ENCODE measurements at regions not wholly inside any gene's neighbourhood (a gene's known extent, or its start where the extent isn't known, plus 50 kb on each side); places are given as distances from the start of the nearest gene placed in this dataset.

DNA sequence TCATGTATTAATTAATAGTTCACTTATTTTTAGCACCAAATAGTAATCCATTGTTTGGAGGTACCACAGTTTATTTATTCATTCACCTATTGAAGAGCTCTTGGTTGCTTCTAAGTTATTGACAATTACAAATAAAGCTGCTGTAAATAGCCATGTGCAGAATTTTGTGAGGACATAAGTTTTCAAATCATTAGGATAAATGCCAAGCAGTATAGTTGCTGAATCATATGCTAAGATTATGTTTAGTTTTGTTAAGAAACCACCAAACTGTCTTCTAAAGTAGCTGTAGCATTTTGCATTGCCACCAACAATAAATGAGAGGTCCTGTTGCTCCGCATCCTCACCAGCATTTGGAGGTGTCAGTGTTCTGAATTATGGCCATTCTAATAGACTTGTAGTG, 2126.8 kb downstream of the PCDH9 start:
- H3K9ac ChIP-seq (ENCODE audit: low read depth, low read length), result no peak overlapping the region
- no peaks in the 10 kb centered on the region for H3K27me3 ChIP-seq (ENCODE audit: insufficient read depth, low read length)
- H3K4me1 ChIP-seq (ENCODE audit: insufficient read depth, low read length), result no peaks in the 10 kb centered on the region
- H3K4me3 ChIP-seq (ENCODE audit: low read length), result no peak overlapping the region
- H3K36me3 ChIP-seq (ENCODE audit: insufficient read depth, low read depth, low read length), result no peaks in the 10 kb centered on the region
- no peak overlapping the region for H3K27ac ChIP-seq (ENCODE audit: low read length)
- no peaks in the 10 kb centered on the region for H3K9me3 ChIP-seq (ENCODE audit: insufficient read depth, low read depth, low read length)

DNA sequence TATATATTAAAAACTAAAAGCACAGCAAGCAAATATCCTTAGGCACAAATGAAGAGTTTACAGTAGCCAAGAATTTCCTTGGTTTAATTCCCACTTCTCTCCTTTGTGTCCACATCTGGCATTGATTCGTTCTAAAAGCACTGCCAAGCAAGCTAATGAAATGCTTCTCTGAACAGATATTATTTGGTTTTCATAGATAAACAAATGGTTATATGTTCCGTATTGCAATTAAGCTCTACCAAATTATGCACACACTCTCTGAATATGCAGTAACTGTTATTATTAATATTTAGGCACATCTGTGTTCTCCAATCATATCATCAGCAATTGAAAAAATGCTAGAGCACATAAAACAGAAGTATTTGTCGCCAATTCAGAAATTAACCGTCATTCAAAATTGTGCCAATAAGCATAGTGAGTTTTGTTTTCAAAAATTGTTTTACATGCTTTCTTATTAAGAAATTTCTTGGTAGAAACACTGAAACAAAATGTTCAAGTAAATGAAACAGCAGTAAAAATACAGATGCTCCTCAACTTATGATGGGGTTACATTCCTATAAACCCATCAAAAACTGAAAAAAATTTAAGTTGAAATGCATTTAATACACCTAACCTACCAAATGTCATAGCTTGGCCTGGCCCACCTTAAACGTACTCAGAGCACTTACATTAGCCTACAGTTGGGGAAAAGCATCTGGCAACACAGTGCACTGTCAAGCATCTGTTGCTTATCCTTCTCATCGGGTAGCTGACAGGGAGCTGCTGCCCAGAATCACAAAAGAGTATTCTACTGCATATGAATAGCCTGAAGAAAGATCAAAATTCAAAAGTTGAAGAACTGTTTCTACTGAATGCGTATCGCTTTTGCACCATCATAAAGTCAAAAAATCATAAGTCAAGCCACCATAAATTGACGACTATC, 2134.7 kb downstream of the PCDH9 start:
- H3K27ac ChIP-seq (ENCODE audit: low read length), result no peak overlapping the region
- no peaks in the 10 kb centered on the region for H3K27me3 ChIP-seq (ENCODE audit: insufficient read depth, low read length)
- H3K9me3 ChIP-seq (ENCODE audit: insufficient read depth, low read depth, low read length), result no peaks in the 10 kb centered on the region
- H3K4me3 ChIP-seq (ENCODE audit: low read length), result no peak overlapping the region
- H3K36me3 ChIP-seq (ENCODE audit: insufficient read depth, low read depth, low read length), result no peaks in the 10 kb centered on the region
- no peak overlapping the region for H3K9ac ChIP-seq (ENCODE audit: low read depth, low read length)
- no peaks in the 10 kb centered on the region for H3K4me1 ChIP-seq (ENCODE audit: insufficient read depth, low read length)

DNA sequence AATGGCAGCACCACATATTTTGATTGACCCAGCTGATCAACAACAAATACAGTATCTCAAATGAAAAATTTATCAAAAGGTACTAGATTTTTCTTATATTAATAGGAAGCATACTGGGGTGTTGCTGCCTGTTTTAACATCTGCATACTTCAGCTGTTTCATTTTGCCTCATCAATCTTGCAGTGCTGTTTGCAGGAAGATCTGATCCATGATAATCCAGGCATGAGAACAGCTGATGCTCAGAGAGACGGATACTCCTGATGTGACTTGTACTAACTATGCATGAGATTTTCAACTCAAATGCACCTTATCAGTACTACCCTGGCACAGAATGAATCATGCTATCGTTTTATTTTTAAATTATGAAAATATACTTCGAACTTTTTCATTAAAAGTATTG, 2136.8 kb downstream of the PCDH9 start:
- H3K27ac ChIP-seq (ENCODE audit: low read length), result no peak overlapping the region
- no peaks in the 10 kb centered on the region for H3K4me1 ChIP-seq (ENCODE audit: insufficient read depth, low read length)
- H3K27me3 ChIP-seq (ENCODE audit: insufficient read depth, low read length), result no peaks in the 10 kb centered on the region
- no peak overlapping the region for H3K4me3 ChIP-seq (ENCODE audit: low read length)
- no peaks in the 10 kb centered on the region for H3K36me3 ChIP-seq (ENCODE audit: insufficient read depth, low read depth, low read length)
- H3K9me3 ChIP-seq (ENCODE audit: insufficient read depth, low read depth, low read length), result no peaks in the 10 kb centered on the region
- no peak overlapping the region for H3K9ac ChIP-seq (ENCODE audit: low read depth, low read length)

DNA sequence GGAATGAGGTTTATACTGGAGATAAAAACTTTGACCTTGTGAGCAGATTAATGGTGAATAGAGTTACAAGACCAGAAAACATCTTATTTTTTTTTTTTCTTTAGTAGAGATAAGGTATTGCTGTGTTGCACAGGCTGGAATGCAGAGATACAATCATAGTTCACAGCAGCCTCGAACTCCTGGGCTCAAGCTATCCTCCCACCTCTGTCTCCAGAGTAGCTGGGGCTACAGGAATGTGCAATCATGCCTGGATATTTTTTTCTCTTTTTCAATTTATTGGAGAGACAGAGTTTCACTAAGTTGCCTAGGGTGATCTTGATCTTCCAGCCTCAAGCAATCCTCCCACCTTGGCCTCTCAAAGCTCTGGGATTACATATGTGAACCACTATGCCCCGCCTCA, 2139.1 kb downstream of the PCDH9 start:
- H3K9me3 ChIP-seq (ENCODE audit: insufficient read depth, low read depth, low read length), result no peaks in the 10 kb centered on the region
- no peaks in the 10 kb centered on the region for H3K27me3 ChIP-seq (ENCODE audit: insufficient read depth, low read length)
- no peak overlapping the region for H3K27ac ChIP-seq (ENCODE audit: low read length)
- no peak overlapping the region for H3K9ac ChIP-seq (ENCODE audit: low read depth, low read length)
- H3K4me1 ChIP-seq (ENCODE audit: insufficient read depth, low read length), result no peaks in the 10 kb centered on the region
- H3K4me3 ChIP-seq (ENCODE audit: low read length), result no peak overlapping the region
- no peaks in the 10 kb centered on the region for H3K36me3 ChIP-seq (ENCODE audit: insufficient read depth, low read depth, low read length)

DNA sequence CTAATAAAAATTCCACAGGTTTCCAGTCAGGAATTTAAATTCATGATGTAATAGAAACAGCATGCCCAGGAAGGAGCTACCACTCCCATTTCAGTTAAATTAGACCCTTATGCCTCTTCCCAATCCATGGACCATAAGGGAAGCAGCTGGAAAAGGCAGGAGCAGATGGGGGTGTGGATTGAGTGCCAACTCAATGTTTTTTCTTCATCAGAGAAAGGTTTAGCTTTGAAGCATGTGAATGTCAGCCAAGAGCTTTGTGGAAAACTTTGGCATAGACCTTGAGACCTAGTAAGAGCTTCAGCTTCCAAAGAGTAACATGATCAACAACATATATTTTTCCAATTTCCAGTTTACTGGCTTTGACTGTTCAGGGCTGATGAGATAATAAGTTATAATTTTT, 2139.9 kb downstream of the PCDH9 start:
- Histone ChIP-seq H3K9ac (ENCODE audit: low read depth, low read length) (no peak overlapping the region), H3K27me3 (ENCODE audit: insufficient read depth, low read length) (no peaks in the 10 kb centered on the region), H3K9me3 (ENCODE audit: insufficient read depth, low read depth, low read length) (no peaks in the 10 kb centered on the region), H3K27ac (ENCODE audit: low read length) (no peak overlapping the region), H3K4me3 (ENCODE audit: low read length) (no peak overlapping the region), H3K4me1 (ENCODE audit: insufficient read depth, low read length) (no peaks in the 10 kb centered on the region), H3K36me3 (ENCODE audit: insufficient read depth, low read depth, low read length) (no peaks in the 10 kb centered on the region)

DNA sequence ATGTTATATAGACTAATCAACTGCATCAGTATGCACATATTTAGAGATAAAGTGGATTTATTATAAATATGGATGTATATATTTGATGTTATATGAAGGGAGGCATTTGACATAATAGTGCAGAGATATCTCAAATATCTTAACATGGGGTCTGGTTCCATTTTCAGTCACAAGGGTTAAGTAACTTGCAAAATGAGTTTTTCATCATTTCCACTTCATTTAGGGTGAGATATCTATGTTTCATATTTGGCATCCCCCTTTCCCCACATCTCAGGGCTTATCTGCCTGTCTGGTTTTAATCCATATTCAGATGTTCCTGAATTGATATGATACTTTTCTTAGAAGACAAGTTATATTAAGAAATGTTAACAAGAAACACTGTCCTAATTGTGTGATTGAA, 2141.2 kb downstream of the PCDH9 start:
- Histone ChIP-seq H3K4me1 (ENCODE audit: insufficient read depth, low read length) (no peaks in the 10 kb centered on the region), H3K4me3 (ENCODE audit: low read length) (no peak overlapping the region), H3K9ac (ENCODE audit: low read depth, low read length) (no peak overlapping the region), H3K27me3 (ENCODE audit: insufficient read depth, low read length) (no peaks in the 10 kb centered on the region), H3K9me3 (ENCODE audit: insufficient read depth, low read depth, low read length) (no peaks in the 10 kb centered on the region), H3K27ac (ENCODE audit: low read length) (no peak overlapping the region), H3K36me3 (ENCODE audit: insufficient read depth, low read depth, low read length) (no peaks in the 10 kb centered on the region)

DNA sequence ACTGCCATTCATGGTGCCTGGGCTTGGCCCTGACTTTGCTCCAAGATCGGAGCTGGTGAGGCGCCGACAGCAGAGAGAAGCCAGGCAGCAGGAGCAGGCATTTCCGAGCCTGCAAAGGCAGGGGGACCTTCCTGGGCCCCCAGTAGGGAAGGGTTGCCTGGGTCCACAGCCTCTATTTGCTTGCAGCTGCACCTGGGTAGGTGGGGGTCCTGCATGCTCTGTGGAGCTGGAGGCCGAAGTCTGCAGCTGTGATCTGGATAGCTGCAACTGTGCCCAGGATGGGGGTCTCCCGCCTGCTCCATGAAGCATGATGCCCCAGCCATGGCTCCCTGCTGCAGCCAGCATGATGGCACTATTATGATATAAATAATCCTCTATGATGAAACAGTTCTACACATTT, 2144.2 kb downstream of the PCDH9 start:
- H3K9me3 ChIP-seq (ENCODE audit: insufficient read depth, low read depth, low read length), result no peaks in the 10 kb centered on the region
- no peaks in the 10 kb centered on the region for H3K36me3 ChIP-seq (ENCODE audit: insufficient read depth, low read depth, low read length)
- H3K27ac ChIP-seq (ENCODE audit: low read length), result no peak overlapping the region
- H3K27me3 ChIP-seq (ENCODE audit: insufficient read depth, low read length), result no peaks in the 10 kb centered on the region
- H3K9ac ChIP-seq (ENCODE audit: low read depth, low read length), result no peak overlapping the region
- no peak overlapping the region for H3K4me3 ChIP-seq (ENCODE audit: low read length)
- no peaks in the 10 kb centered on the region for H3K4me1 ChIP-seq (ENCODE audit: insufficient read depth, low read length)

DNA sequence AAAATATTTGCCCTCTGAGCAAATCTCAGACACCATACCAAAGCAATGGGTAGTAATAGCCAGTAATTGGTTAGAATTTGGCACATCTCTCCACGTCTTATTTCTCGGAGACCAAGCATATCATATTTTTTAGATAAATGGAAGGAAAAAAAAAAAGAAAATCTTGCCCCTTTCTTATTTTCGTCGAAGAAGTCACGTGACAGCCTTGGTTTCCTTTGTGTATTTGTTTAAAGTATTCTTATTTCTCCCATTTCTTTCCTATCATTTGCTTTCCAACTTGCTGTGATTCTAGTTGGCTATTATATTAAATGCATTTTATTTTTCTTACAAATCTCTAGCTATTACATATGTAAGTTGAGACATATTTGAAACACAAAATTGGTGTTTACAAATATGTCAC, 2155.9 kb downstream of the PCDH9 start:
- H3K27me3 ChIP-seq (ENCODE audit: insufficient read depth, low read length), result no peaks in the 10 kb centered on the region
- H3K27ac ChIP-seq (ENCODE audit: low read length), result no peak overlapping the region
- H3K4me1 ChIP-seq (ENCODE audit: insufficient read depth, low read length), result no peaks in the 10 kb centered on the region
- H3K4me3 ChIP-seq (ENCODE audit: low read length), result no peak overlapping the region
- H3K9me3 ChIP-seq (ENCODE audit: insufficient read depth, low read depth, low read length), result no peaks in the 10 kb centered on the region
- H3K36me3 ChIP-seq (ENCODE audit: insufficient read depth, low read depth, low read length), result no peaks in the 10 kb centered on the region
- no peak overlapping the region for H3K9ac ChIP-seq (ENCODE audit: low read depth, low read length)

DNA sequence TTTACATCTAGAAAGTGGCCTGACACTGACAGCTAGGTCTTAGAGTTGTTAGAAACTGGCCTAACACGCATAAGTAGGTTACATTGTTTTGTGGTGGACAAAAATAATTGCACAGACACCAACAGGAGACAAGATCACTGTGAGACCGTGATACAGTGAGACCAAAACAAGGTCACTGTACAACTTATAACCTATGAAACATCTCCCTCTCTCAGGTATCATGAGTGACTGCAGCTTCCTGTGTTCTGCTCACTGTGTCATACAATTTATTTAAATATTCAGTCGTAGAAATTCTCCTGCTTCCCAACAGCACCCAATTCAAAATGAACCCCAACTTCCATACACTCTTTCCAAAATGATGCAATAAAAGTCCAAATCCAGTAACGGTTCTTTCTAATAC, 2165.2 kb downstream of the PCDH9 start:
- H3K27ac ChIP-seq (ENCODE audit: low read length), result no peak overlapping the region

DNA sequence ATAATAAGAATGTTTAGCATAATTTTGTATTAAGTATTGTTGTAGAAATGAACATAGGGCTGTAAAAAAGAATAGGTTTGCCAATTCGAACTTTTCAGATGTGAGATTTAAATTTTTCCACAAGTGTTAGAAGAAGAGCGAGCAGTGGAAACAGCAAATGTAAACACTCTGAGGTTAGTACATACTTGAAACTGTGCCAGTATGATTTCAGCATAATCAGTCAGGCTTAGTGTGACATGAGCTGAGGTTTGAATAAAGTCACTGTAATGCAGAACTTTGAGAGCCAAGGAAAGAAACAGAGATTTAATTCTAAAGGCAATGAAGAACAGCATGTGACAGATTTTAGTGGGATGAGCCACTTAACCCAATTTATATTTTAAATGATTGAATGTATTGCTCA, 2166.4 kb downstream of the PCDH9 start:
- H3K4me1 ChIP-seq (ENCODE audit: insufficient read depth, low read length), result no peaks in the 10 kb centered on the region

More for the DNA sequence above, 2165.2 kb downstream of the PCDH9 start:
- H3K9me3 ChIP-seq (ENCODE audit: insufficient read depth, low read depth, low read length), result no peaks in the 10 kb centered on the region
- H3K4me3 ChIP-seq (ENCODE audit: low read length), result no peak overlapping the region
- no peaks in the 10 kb centered on the region for H3K36me3 ChIP-seq (ENCODE audit: insufficient read depth, low read depth, low read length)
- no peaks in the 10 kb centered on the region for H3K27me3 ChIP-seq (ENCODE audit: insufficient read depth, low read length)
- H3K4me1 ChIP-seq (ENCODE audit: insufficient read depth, low read length), result no peaks in the 10 kb centered on the region
- no peak overlapping the region for H3K9ac ChIP-seq (ENCODE audit: low read depth, low read length)

DNA sequence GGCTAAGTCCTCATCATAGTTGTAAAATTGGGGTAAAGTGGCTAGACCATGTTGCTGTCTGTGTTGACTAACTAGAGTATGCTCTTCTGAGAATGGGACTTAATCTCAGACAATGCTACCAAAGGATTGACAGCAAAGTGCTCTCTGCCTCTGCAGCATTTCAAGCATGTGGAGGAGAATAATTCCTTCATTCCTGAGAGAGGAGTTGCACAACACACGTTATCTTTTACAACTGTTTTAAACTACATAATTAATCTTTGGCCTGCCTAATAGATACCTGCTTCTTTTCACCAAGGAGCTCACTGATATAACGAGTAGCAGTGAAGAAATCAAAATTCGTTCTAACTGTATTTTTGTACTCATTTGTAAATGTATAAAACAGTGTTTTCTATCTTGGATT, 2172.2 kb downstream of the PCDH9 start:
- H3K4me3 ChIP-seq (ENCODE audit: low read length), result no peak overlapping the region
- no peaks in the 10 kb centered on the region for H3K9me3 ChIP-seq (ENCODE audit: insufficient read depth, low read depth, low read length)
- H3K9ac ChIP-seq (ENCODE audit: low read depth, low read length), result no peak overlapping the region
- H3K36me3 ChIP-seq (ENCODE audit: insufficient read depth, low read depth, low read length), result no peaks in the 10 kb centered on the region
- H3K27me3 ChIP-seq (ENCODE audit: insufficient read depth, low read length), result no peaks in the 10 kb centered on the region
- H3K4me1 ChIP-seq (ENCODE audit: insufficient read depth, low read length), result no peaks in the 10 kb centered on the region
- H3K27ac ChIP-seq (ENCODE audit: low read length), result no peak overlapping the region

More for the DNA sequence above, 2166.4 kb downstream of the PCDH9 start:
- Histone ChIP-seq H3K9ac (ENCODE audit: low read depth, low read length) (no peak overlapping the region), H3K27me3 (ENCODE audit: insufficient read depth, low read length) (no peaks in the 10 kb centered on the region), H3K36me3 (ENCODE audit: insufficient read depth, low read depth, low read length) (no peaks in the 10 kb centered on the region), H3K4me3 (ENCODE audit: low read length) (no peak overlapping the region), H3K9me3 (ENCODE audit: insufficient read depth, low read depth, low read length) (no peaks in the 10 kb centered on the region), H3K27ac (ENCODE audit: low read length) (no peak overlapping the region)

DNA sequence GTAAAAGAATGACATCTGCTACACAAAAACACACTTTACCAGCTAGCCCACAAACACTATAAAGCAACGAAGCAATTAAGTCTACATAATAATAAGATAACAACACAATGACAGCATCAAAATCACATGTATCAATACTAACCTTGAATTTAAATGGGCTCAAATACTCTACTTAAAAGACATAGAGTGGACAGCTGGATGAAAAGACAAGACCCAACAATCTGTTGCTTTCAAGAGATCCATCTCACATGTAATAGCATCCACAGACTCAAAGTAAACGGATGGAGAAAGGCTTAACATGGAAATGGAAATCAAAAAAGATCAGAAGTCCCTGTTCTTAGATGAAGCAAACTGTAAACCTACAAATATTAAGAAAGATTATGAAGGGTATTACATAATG, 2175.9 kb downstream of the PCDH9 start:
- H3K4me1 ChIP-seq (ENCODE audit: insufficient read depth, low read length), result no peaks in the 10 kb centered on the region
- no peaks in the 10 kb centered on the region for H3K36me3 ChIP-seq (ENCODE audit: insufficient read depth, low read depth, low read length)
- H3K9me3 ChIP-seq (ENCODE audit: insufficient read depth, low read depth, low read length), result no peaks in the 10 kb centered on the region
- no peak overlapping the region for H3K9ac ChIP-seq (ENCODE audit: low read depth, low read length)
- H3K27me3 ChIP-seq (ENCODE audit: insufficient read depth, low read length), result no peaks in the 10 kb centered on the region
- H3K27ac ChIP-seq (ENCODE audit: low read length), result no peak overlapping the region
- H3K4me3 ChIP-seq (ENCODE audit: low read length), result no peak overlapping the region
